Caki2 (cell line): ENCODE measurements at regions not wholly inside any gene's neighbourhood (a gene's known extent, or its start where the extent isn't known, plus 50 kb on each side); places are given as distances from the start of the nearest gene placed in this dataset.
"Not testable (repeated sequence)": the region's sequence is repeated elsewhere in the genome, so short reads cannot be mapped to it uniquely, and the experiment has no call there.

Source experiments
- DNase-seq: peaks from one replicate; pipeline ENCODE4 v3.0.0-alpha.2; 2015; ENCODE audit warnings: low read depth
- in situ Hi-C: cut with HindIII; loops from 2 replicates; pipeline ENCODE4 v1.10.0; 2016; ENCODE audit warnings: low sequenced_read_pairs, low pct_unique_long_range_greater_than_20kb, mixed read lengths

DNA sequence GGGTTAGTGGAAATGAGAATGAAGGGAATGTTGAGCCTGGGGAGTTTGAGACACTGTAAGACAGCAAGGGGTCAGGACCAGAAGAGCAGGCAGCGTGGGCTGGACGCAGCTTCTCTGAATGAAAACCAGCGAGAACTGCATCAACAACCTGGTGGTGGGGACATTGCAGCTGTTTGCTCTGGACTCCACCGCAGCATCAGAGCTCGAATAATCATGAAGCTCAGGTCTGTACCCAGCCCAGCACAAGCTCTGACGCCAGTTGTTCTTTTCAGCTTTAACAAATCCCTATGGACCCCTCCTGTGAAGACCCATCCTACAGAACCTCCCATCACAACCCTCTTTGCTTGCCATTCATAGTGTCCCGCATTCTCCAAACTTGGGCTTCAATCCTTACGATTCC lies 106.8 kb upstream of the PNPLA4 start:
- in situ Hi-C loops, result no loop called here
- no peak for DNase-seq

DNA sequence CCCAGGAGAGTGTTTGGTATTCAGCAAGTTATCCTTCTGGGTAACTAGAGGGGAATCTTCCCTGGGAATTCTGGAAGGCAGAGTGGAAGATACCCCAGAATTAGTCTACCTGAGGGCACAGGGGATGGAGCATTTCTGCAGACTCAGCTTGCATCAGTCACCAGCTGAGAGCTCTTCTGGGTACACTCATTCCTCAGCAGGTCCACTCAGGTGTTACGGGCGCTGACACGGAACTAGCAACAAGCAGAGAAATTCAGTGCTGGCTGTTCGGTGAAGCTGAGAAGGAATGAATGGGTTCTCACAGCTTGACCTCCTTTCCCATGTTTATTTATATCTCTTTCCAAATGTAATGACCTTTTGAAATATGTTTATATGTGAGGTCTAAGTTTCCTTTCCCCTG lies 106.0 kb upstream of the PNPLA4 start:
- DNase-seq, result peak; percentile 34
- in situ Hi-C loops, result no loop called here

DNA sequence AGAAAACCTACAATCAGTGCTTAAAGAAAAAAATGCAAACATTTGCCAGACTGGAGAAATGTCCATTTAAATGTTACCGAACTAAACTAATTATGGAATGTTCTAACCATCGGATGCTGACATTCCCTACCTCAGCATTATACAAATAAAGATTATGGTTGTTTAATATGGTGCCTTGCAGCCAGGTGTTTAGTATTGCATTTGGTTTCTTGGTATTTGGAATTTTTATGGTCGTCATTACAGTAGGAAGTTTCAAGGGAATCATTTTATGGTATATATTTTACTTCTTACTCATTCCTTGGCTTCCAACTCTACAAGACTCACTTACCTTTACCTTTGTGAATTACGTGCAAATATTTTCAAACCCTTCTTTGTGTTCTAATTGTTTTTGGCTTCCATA lies 103.1 kb upstream of the PNPLA4 start:
- in situ Hi-C loops, result no loop called here
- no peak for DNase-seq

DNA sequence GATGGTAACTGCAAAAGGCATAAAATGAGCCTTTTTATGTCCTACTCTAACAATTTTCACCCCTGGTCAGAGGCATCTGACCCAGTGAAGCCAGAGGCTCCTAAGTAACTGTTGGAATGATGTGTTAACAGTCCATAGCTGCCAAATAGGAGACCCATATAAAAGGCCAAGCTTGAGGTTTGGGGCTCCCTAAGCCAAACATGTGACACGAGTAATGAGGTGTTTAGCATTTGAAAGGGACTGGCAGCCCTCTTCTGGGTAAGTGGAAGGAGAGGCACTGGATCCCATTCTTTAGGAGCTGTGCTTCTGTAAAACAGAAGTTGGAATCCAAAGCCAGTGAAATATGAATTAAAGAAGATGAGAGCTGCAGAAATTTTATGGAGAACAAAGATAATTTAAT lies 100.6 kb upstream of the PNPLA4 start:
- in situ Hi-C loops, result no loop called here
- no peak for DNase-seq

DNA sequence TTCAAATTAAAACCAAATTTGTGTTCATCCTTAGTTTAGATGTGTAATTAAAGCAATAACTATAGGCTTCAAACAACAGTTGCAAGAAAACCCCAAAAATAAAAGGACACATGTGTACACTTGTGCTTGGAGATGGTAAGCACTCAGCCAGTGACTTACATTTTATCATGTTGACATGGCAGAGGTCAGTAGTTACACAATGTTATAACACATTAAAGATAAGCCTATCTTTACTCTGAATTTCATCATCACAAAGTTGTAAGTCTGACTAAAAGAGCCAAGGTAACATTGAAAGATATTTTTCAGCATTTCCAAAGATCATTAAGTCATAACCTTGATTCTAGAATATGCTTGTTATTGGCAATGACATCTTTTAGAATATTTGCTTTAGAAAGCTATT lies 98.5 kb upstream of the PNPLA4 start:
- no peak for DNase-seq
- in situ Hi-C loops, result no loop called here

DNA sequence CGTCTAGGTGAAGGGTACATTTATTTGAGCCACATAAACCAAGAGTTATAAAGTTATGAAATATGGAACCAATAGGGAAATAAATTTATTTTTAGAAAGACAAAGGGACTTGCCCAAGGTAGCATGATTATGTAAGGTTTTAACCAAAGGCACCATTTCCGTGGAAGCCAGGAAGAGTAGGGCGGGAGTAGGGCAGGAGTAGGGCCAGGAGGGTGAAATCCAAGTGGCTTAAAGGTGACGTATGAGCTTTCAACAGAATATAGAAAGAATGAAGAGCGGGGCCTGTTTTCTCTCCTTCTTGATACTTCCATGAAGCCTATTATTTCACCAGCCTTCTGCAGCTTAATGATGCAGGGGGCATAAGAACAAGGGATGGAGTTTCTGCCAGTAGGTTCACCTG lies 91.7 kb upstream of the PNPLA4 start:
- in situ Hi-C loops, result no loop called here
- no peak for DNase-seq

DNA sequence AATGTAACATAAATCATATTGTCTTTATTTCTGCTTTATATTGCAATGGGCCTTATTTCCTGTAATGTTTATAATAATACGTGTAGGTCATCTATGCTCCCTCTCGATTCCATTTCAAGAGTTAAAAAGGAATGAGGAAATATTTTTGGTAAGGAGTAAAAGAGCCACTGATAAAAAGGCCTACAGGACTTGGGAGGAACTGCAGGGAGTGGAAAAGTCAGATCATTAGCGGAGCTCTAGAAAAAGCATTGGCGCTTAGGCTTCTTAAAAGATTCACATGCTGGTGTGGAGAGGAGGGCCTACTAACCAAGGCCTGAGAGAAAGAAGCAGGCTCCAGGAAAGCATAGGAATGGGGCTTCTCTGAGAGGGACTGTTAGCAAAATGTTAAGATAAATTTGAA lies 82.9 kb upstream of the PNPLA4 start:
- in situ Hi-C loops, result no loop called here

DNA sequence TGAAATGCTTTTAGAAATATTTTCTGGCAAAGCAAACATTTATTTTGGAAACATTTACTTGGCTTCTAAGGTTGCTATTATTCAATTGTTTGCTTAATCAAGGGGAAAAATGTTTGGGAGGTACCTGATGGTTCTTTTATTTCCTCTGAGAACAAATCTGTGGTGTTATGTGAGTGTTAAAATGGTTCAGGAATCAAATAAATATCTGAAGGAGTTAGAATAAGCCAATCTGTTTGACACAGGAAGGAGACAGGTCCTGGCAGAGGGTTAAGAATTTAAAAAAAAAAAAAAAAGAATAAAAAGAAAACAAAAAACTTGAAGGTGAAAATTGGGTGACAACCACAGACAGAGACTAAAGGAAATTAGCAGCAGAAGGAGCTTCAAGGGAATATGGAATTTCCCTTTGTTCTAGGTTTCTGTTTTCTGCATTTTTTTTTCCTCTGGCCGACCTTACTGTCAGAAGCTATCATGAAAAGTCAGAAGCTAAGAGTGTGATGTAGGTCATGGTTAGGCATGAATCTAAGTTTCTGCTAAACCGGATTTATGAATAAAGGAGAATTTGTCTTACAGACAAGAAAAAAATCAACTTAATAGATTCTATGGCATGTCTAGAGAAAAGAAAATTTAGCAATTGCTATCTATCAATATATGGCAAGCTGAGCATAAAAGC lies 78.6 kb upstream of the PNPLA4 start:
- in situ Hi-C loops, result no loop called here
- DNase-seq, result no peak

More for the DNA sequence above, 82.9 kb upstream of the PNPLA4 start:
- DNase-seq, result no peak

DNA sequence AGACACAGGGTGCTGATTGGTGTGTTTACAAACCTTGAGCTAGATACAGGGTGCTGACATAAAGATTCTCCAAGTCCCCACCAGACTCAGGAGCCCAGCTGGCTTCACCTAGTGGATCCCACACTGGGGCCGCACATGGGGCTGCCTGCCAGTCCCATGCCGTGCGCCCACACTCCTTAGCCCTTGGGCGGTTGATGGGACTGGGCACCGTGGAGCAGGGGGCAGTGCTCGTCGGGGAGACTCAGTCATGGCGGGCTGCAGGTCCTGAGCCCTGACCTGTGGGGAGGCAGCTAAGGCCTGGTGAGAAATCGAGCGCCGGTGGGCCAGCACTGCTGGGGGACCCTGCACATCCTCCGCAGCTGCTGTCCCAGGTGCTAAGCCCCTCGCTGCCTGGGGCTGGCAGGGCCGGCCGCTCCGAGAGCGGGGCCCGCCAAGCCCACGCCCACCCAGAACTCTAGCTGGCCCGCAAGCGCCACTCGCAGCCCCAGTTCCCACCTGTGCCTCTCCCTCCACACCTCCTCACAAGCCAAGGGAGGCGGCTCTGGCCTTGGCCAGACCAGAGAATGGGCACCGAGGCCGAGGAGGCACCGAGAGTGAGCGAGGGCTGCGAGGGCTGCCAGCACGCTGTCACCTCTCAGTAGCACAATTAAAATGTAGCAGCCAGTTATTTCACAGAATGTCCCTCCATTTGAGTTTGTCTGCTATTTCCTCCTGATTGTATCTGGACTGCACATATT lies 76.1 kb upstream of the PNPLA4 start:
- no peak for DNase-seq
- in situ Hi-C loops, result no loop called here

DNA sequence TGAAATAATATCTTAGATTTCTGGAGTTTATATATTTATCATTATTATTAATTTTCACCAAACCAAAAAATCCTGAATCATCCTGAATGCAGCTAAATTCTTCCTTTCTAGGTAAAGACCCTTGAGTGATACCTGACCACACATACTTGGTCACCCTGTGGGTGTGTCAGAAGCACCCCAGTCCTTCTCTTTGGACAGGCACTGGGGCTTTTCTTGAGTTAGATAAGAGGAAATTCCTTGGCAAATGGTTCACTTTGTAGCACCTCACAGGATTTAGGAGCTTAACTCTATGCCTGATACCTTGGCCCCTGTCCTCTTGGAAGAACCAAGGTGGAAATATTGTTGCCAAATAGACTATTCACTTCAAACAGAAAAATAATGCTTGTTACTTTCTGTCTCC lies 69.6 kb upstream of the PNPLA4 start:
- no peak for DNase-seq
- in situ Hi-C loops, result no loop called here

DNA sequence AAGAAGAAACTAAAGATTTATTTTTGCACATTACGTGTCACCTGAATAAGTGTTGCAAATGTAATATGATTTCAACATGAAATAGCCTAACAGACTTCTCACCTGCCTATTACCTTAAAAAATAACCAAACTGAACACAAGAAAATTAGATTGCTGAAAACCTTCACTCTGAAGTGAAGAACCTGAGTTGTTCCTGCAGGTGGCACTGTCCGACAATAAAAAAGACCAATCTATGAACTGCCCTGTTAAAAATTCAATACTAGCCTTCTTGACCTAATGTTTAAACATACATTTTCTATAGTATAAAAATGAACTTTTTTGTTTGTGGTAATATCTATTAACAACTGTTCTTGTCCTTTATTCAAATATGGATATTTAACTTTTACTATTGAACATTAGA lies 69.2 kb upstream of the PNPLA4 start:
- peak; percentile 8 for DNase-seq
- in situ Hi-C loops, result no loop called here

DNA sequence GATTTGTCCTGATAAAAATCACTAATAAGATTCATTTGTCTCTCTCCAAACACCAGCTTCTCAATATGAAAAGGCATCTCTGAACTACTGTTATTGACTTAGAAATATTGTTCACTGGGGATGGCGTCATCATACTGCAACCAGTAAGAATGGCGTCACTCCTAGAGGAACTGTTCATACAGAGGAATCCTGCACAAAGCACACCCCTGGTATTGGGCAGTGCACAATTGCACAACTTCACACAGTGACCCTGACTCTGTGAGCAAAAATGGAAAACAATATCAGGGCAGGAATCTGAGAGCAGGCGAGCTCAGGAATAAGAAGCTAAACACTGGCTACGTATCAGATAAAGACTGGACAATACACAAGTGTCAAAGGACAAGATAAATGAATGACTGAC lies 66.7 kb upstream of the PNPLA4 start:
- in situ Hi-C loops, result no loop called here
- no peak for DNase-seq

DNA sequence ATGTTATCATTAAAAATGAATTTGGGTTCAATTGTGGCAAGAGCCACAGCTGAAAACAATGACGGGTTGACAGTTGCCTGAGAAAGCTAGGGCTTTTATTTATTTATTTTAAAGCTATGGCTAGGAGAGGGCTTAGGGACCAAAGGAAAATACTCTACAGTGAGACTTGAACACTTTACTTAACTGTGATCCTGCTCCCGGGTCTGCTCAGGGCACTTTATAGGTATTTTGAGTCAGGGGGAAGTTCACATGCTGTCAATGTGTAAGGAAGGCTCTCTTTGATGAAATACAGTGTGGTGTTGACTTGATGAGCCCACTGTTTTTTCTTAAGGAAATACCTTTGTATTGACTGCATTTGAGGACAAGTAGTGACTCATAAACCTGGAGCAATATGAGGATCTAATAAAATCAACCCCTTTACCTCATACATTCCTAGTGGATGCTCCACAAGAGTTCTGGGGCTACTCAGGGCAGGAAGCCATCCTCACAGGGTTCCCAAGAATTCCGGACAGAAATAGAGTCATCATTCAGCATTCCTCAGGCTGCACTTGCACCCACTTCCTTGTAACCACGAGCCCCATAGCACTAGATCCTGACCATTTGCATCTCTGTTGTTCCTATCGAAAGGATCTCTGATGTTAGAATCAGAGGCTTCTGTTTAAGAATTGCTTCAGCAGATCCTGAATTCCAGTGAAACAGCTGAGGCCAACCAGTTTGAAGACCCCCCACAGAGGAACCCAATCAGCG lies 61.0 kb upstream of the PNPLA4 start:
- in situ Hi-C loops, DNase-seq: not testable (repeated sequence)

DNA sequence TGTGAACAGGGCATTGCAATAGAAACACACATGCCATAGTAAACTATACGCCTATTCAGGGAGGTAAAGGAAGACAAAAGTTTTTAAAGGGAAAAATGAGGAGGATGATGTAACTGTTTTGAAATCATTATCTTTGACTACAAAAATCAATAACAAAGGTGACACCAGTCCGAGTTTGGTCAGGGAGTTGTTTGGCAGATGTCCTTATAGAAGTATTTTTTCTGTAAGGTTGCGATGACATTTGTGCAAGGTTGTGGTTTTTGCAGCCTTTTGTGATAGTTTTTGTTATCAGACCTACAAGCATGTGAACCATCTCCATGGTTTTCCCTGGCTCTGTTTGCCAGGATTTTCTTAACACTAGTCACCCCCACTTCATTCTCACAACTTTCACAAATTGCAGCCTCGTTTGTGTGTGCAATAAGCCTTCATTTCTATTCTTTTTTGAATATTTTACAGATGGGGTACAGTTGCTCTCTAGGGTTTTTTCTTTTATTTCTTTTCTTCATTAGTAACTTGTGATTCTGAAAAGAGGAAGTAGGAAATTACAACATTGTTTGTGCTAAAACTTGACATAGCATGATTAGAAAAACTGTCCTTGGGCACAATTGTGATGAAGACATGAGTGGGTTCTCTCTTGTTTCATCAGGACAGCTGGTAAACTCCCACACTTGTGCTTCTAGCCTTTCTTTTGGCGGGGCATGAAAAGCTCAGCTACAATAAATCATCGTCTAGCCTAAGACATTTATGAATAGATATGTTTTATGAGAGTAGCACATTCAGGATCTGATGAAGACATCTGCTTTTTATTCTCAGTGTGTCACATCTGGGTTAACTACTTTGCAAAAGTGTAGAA lies 60.2 kb upstream of the PNPLA4 start:
- in situ Hi-C loops, result no loop called here
- DNase-seq, result no peak

DNA sequence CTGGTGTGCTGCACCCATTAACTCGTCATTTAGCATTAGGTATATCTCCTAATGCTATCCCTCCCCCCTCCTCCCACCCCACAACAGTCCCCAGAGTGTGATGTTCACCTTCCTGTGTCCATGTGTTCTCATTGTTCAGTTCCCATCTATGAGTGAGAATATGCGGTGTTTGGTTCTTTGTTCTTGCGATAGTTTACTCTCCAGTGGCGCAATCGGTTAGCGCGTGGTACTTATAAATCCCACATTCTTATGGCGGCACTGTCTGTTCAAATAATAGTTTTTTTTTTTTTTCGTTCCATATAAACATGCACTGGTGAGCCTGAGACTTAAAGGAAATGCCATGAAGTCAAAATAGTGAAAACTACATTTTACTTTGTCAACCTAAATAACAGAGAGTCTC lies 59.5 kb upstream of the PNPLA4 start:
- in situ Hi-C loops, DNase-seq: not testable (repeated sequence)

DNA sequence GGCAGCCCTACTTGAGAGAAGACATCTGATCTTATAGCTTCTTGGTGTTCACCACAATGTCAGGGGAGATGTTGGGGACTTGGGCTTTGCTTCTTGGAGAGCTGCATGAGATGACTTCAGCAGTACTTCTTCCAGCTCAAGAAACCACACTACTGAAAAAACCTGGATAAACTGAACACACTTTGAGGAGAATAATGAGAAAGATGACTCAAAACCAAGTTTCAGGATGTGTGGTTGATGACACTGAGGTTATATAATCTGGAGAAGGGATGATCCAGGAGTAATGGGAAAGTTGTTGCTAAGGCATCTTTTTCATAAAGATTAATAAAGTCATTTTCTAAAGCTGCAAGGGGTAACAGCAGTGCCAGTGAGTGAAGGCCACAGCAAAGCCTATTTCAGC lies 58.4 kb upstream of the PNPLA4 start:
- in situ Hi-C loops, result no loop called here
- no peak for DNase-seq

DNA sequence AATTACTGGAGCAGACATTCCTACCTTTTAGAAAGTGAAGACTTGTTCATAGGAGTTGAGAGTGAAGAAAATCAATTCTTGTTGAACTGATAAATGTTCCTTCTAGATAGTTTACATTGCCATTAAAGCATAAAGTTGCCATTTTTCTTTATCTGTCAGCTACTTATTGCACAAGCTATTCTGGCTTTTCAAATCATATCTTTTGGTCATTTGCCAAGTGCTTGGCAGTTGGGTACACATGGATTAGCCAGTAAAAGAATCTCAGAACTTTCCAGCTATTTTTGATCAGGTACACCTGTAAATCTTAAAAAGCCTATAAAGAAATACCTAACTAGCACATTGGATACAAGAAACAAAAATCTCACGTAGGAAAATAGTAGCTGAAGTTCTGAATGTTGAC lies 56.4 kb upstream of the PNPLA4 start:
- in situ Hi-C loops, result no loop called here

More for the DNA sequence above, 56.4 kb upstream of the PNPLA4 start:
- no peak for DNase-seq
